Activated naive CD4-positive, alpha-beta T cell treated with anti-CD3 and anti-CD28 coated beads for 36 hours (primary cell): ENCODE measurements at regions not wholly inside any gene's neighbourhood (a gene's known extent, or its start where the extent isn't known, plus 50 kb on each side); places are given as distances from the start of the nearest gene placed in this dataset.

Experiments
- CTCF ChIA-PET: fragments of 350-600 bp; sonication (Branson Sonifier 250); formaldehyde crosslinking; loops from one replicate; lab custom pipeline; 2021; ENCODE audit warnings: antibody characterized with exemption; lab: Charles Lee
- DNase-seq: peaks from one replicate; pipeline ENCODE4 v3.0.0-alpha.2; 2020
- H3K27ac Mint-ChIP-seq: one replicate; pipeline ENCODE4 v1.8.0; 2021; ENCODE audit warnings: mild to moderate bottlenecking, mixed read lengths
- H3K27me3 Mint-ChIP-seq: one replicate; pipeline ENCODE4 v1.8.0; 2021; ENCODE audit warnings: low read depth, mixed read lengths
- H3K36me3 Mint-ChIP-seq: one replicate; pipeline ENCODE4 v1.8.0; 2021; ENCODE audit warnings: low read depth, mixed read lengths
- H3K4me1 Mint-ChIP-seq: one replicate; pipeline ENCODE4 v1.8.0; 2021; ENCODE audit warnings: low read depth, mixed read lengths
- H3K4me3 Mint-ChIP-seq: one replicate; pipeline ENCODE4 v1.8.0; 2021; ENCODE audit warnings: mild to moderate bottlenecking, moderate library complexity, mixed read lengths
- H3K9me3 Mint-ChIP-seq: one replicate; pipeline ENCODE4 v1.8.0; 2021; ENCODE audit warnings: mixed read lengths
- intact Hi-C: fragments of 100-400 bp; cut with micrococcal nuclease; formaldehyde crosslinking; loops from one replicate; pipeline ENCODE4 v1.15.1; 2023

GRCh38 chr2:150047620-150048222, 439.7 kb downstream of the RND3 start:
- Mint-ChIP-seq H3K9me3 (peaks cover 3% of the 10 kb centered on the region), H3K4me1 (no peaks in the 10 kb centered on the region), H3K36me3 (no peaks in the 10 kb centered on the region), H3K27me3 (no peaks in the 10 kb centered on the region), H3K4me3 (no peak overlapping the region), H3K27ac (no peak overlapping the region)
- intact Hi-C loops, result no loop called here
- CTCF ChIA-PET, result no interaction called here
- no peak for DNase-seq

- H3K36me3 Mint-ChIP-seq, result no peaks in the 10 kb centered on the region
- no peaks in the 10 kb centered on the region for H3K27me3 Mint-ChIP-seq
- no peak overlapping the region for H3K4me3 Mint-ChIP-seq
- H3K9me3 Mint-ChIP-seq, result peaks cover 3% of the 10 kb centered on the region
- intact Hi-C loops, result no loop called here
- DNase-seq, result no peak
- CTCF ChIA-PET, result no interaction called here
- H3K4me1 Mint-ChIP-seq, result no peaks in the 10 kb centered on the region
- no peak overlapping the region for H3K27ac Mint-ChIP-seq
Observed at GRCh38 chr2:150046810-150047209, 440.7 kb downstream of the RND3 start.

DNA sequence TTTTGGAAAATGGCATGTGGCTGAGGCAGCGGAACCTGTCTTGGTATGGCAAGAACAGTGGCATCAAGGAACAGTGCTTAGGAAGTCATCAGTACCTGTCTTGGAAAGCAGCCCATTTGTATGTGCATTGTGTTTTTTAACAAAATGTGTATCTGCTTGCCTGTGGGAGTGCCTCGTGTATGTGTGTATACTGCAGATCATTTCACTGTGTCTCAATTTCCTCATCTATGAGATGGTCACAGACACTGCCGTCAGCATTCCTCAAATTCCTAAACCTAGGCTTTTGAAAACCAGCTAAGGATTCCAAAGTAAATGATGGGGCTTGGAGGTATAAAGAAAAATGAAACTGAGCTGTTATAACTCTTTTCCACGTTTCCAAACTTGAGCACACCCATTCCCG, 441.3 kb downstream of the RND3 start:
- CTCF ChIA-PET, result no interaction called here
- intact Hi-C loops, result no loop called here
- no peak overlapping the region for H3K27ac Mint-ChIP-seq
- H3K4me3 Mint-ChIP-seq, result no peak overlapping the region
- H3K4me1 Mint-ChIP-seq, result no peaks in the 10 kb centered on the region
- no peaks in the 10 kb centered on the region for H3K36me3 Mint-ChIP-seq
- no peak for DNase-seq
- H3K27me3 Mint-ChIP-seq, result no peaks in the 10 kb centered on the region
- H3K9me3 Mint-ChIP-seq, result peaks cover 3% of the 10 kb centered on the region

DNA sequence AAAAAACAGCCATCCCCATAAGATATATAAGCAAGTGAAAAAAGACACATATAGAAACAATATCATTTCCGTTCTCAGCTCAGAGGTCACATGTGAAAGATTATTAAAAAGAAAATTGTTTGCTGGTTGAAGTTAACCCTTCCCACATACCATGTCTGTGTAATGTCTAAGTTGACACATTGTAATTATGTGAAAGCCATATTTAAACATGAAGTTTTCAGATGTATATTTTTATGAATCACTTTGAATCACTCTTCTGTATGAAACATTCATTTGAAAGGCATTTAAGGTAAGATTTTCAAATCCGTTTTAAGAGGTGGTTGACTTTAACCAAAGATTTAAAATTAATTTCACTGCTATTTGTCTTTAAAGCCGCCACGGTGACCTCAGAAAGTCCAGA, 441.9 kb downstream of the RND3 start:
- Mint-ChIP-seq H3K4me3 (no peak overlapping the region), H3K36me3 (no peaks in the 10 kb centered on the region), H3K9me3 (peaks cover 3% of the 10 kb centered on the region), H3K4me1 (no peaks in the 10 kb centered on the region), H3K27me3 (no peaks in the 10 kb centered on the region), H3K27ac (no peak overlapping the region)
- DNase-seq, result no peak
- CTCF ChIA-PET, result no interaction called here
- intact Hi-C loops, result no loop called here

DNA sequence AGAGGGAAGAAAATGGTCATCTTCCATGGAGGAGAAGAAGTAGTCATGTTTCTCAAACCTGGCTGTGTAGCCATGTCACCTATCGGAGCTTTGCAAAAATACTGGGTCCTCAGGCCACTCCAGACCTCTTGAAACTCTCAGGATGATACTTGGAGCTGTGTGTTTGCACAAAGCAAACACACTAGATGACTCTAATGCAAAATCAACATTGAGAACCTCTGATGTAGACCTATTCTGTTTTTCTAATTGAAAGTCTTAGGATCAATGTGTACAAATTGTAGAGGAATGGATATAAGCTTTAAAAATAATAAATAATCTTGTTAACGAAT, 444.3 kb downstream of the RND3 start:
- DNase-seq, result no peak
- Mint-ChIP-seq H3K27ac (no peak overlapping the region), H3K4me3 (no peak overlapping the region), H3K36me3 (no peaks in the 10 kb centered on the region), H3K27me3 (no peaks in the 10 kb centered on the region), H3K4me1 (no peaks in the 10 kb centered on the region), H3K9me3 (peaks cover 3% of the 10 kb centered on the region)
- CTCF ChIA-PET, result no interaction called here
- intact Hi-C loops, result no loop called here

GRCh38 chr2:150042500-150043171, 444.8 kb downstream of the RND3 start:
- H3K9me3 Mint-ChIP-seq, result peaks cover 3% of the 10 kb centered on the region
- no peaks in the 10 kb centered on the region for H3K4me1 Mint-ChIP-seq
- no peaks in the 10 kb centered on the region for H3K27me3 Mint-ChIP-seq
- intact Hi-C loops, result no loop called here
- H3K27ac Mint-ChIP-seq, result no peak overlapping the region
- no peak overlapping the region for H3K4me3 Mint-ChIP-seq
- no peak for DNase-seq
- H3K36me3 Mint-ChIP-seq, result no peaks in the 10 kb centered on the region
- CTCF ChIA-PET, result no interaction called here

- CTCF ChIA-PET, result no interaction called here
- Mint-ChIP-seq H3K9me3 (peaks cover 3% of the 10 kb centered on the region), H3K27ac (no peak overlapping the region), H3K27me3 (no peaks in the 10 kb centered on the region), H3K4me3 (no peak overlapping the region), H3K36me3 (no peaks in the 10 kb centered on the region), H3K4me1 (no peaks in the 10 kb centered on the region)
- intact Hi-C loops, result no loop called here
- no peak for DNase-seq
Observed at GRCh38 chr2:150041722-150042425, 445.6 kb downstream of the RND3 start.

- H3K27ac Mint-ChIP-seq, result no peak overlapping the region
- no peaks in the 10 kb centered on the region for H3K9me3 Mint-ChIP-seq
- DNase-seq, result no peak
- H3K4me1 Mint-ChIP-seq, result no peaks in the 10 kb centered on the region
- intact Hi-C loops, result no loop called here
- CTCF ChIA-PET, result no interaction called here
- H3K36me3 Mint-ChIP-seq, result no peaks in the 10 kb centered on the region
- no peaks in the 10 kb centered on the region for H3K27me3 Mint-ChIP-seq
- no peak overlapping the region for H3K4me3 Mint-ChIP-seq
Observed at GRCh38 chr2:150036622-150037021, 449.0 kb upstream of the MMADHC start.

DNA sequence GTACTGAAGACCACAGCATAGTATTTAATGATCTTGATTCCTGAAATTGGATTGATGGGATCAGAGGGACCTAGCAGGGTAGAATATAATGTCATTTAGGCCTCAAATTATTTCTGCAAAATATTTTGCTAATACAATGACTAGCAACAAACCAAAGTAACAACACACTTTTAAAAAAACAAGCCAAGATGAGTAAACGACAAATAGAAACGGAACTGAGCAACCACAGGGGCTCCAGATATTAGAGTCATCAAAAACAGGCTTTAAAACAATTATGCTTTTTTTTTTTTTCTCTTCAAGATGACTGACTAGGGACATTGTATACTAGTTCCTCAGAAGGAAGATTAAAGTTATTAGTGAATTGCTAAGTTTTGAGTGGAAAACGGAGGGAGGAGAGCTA, 447.1 kb upstream of the MMADHC start:
- no peak overlapping the region for H3K4me3 Mint-ChIP-seq
- H3K27ac Mint-ChIP-seq, result no peak overlapping the region
- no peaks in the 10 kb centered on the region for H3K27me3 Mint-ChIP-seq
- H3K4me1 Mint-ChIP-seq, result no peaks in the 10 kb centered on the region
- CTCF ChIA-PET, result interaction anchor here (0.7 kb wide), 1 partner anchor 40 kb away, joined by 3 read pairs; no protein-coding TSS in a partner anchor
- DNase-seq, result no peak
- H3K36me3 Mint-ChIP-seq, result no peaks in the 10 kb centered on the region
- H3K9me3 Mint-ChIP-seq, result no peaks in the 10 kb centered on the region
- intact Hi-C loops, result no loop called here

DNA sequence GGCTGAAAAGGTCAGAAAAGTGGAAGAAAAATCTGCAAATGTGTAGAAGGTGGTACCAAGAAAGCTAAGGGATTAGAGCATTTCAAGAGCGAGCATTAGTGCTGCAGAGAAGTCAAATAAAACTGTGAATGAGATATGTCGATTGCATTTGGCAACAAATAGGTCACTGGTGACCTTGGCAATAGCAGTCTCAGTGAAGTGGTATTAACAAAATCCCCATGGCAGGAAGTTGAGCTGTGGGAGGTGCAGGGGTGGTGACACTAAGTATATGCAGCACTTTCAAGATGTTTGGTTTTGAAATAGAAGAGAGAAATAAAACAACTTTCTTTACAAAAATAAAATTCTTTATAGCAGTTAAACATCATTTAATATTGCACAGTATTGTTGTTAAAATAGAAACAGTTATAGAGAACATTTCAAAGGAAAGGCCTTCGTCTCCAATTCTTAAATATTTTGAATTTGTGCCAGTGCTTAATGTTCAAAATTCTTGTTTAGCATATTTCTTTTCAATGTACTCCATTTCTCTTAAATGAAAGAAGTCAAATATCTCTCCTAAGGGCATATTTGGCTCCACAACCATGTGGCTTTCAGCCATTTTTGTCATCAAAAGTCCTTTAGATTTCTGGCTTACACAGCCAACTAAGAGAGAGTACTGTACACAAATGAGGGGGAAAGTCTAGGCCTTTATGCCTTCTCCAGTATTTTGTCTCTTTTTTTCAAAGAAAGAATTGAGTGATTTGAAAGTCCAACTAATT, 443.0 kb upstream of the MMADHC start:
- no peak overlapping the region for H3K4me3 Mint-ChIP-seq
- CTCF ChIA-PET, result no interaction called here
- no peaks in the 10 kb centered on the region for H3K9me3 Mint-ChIP-seq
- no peak for DNase-seq
- no peaks in the 10 kb centered on the region for H3K4me1 Mint-ChIP-seq
- intact Hi-C loops, result no loop called here
- H3K27me3 Mint-ChIP-seq, result no peaks in the 10 kb centered on the region
- no peaks in the 10 kb centered on the region for H3K36me3 Mint-ChIP-seq
- H3K27ac Mint-ChIP-seq, result no peak overlapping the region

DNA sequence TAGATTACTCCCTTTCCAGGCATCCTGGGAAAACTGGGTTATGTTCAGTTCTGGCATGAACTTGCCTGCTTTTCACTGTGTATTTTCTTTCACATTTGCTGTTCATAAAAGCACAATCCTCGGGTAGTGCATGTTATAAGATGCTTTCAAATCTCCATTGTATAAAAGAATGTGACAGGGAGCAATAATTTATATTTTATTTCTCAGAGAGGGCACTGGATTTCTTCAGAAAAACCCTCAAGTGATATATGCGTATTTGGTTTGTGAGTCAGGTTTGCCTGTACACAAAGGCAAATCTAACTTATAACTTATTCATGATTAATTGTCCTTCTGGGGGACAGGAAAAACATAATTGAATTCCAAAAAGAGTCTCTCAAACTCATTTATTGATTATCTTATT, 440.7 kb upstream of the MMADHC start:
- H3K9me3 Mint-ChIP-seq, result no peaks in the 10 kb centered on the region
- DNase-seq, result no peak
- no peak overlapping the region for H3K4me3 Mint-ChIP-seq
- no peaks in the 10 kb centered on the region for H3K4me1 Mint-ChIP-seq
- no peaks in the 10 kb centered on the region for H3K27me3 Mint-ChIP-seq
- no peak overlapping the region for H3K27ac Mint-ChIP-seq
- CTCF ChIA-PET, result no interaction called here
- intact Hi-C loops, result loop anchor here (10.0 kb wide), 1 partner anchor 434 kb away; no protein-coding TSS in a partner anchor
- H3K36me3 Mint-ChIP-seq, result no peaks in the 10 kb centered on the region

DNA sequence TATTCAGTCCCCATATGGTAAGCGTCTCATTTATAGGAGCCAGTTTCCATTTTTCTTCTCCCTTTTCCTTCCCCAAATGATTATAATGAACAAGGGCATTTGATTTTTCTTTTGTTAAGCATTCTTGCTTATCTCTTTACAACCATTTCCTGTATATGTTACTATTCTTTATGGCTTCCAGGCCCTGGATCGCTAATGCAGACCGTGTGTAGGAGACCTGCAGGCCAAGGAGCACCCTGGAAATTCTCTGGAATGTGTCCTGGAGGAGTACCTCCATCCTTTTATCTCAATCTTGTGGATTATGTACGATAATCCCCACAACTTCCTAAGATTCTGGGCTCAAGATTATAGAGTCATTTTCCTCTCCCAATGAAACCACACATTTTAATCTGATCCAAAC, 439.6 kb upstream of the MMADHC start:
- no peak overlapping the region for H3K4me3 Mint-ChIP-seq
- no peak for DNase-seq
- H3K36me3 Mint-ChIP-seq, result no peaks in the 10 kb centered on the region
- H3K27ac Mint-ChIP-seq, result no peak overlapping the region
- no peaks in the 10 kb centered on the region for H3K9me3 Mint-ChIP-seq
- H3K27me3 Mint-ChIP-seq, result no peaks in the 10 kb centered on the region
- no peaks in the 10 kb centered on the region for H3K4me1 Mint-ChIP-seq
- CTCF ChIA-PET, result no interaction called here
- intact Hi-C loops, result loop anchor here (10.0 kb wide), 1 partner anchor 432 kb away; no protein-coding TSS in a partner anchor
